ENCODE measurements at regions not wholly inside any gene's neighbourhood (a gene's known extent, or its start where the extent isn't known, plus 50 kb on each side); places are given as distances from the start of the nearest gene placed in this dataset.

DNA sequence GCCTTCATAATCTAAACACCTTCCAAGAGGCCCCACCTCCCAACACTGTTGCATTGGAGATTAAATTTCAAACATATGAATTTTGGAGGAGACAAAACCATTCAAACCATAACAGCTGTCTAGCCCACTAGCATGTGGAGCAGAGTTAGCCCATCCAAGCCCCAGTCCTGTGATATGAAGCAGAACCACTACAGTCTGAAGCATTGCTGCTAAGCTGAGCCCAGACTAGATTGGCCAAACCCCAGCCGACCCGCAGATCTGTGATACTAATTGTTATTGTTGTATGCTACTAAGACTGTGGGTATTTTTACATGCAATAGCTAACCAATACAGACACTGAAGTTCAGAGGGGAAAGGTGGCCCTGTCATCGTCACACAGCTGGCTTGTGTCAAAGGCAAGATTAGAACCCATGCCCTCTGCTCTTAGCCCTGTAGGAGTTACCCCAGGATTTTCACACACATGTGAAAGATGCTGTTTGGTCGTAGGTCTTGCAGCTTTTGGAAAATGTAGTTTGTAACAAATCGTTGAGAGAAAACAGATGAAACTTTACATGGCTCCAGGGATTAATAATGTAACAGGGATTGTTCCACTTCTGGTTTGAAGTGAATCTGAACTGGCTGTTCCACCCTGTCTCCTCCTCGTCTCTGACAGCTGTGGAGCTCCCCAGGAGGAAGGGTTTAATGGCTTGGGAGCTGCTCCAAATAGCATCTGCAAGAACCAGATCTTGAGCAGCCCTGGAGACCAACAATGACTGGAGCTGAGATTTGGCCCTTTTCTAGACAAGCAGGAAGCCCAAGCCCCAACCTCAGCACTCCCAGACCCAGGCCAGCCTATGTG lies 517.5 kb downstream of the MID1IP1 start:
- intact Hi-C loops (cut with micrococcal nuclease): no loop called here

DNA sequence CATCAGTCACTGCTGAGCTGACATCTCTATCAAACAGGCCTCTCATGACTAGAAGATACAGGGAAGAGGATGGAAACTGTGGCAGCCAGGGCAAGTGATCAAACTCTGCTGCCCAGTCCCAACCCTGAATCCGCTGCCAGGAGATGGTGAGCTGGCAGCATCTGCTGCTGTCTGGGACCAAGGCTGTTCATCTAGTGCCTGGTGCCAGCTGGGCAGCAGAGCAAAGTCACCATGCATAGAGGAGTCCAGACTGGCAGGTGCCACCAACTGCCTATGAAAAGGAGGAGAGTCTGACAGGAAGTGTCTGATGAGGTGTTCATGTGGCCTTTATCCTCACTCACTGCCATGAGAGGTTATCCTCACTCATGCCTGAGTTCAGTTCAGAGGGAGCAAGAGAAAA lies 518.9 kb downstream of the MID1IP1 start:
- intact Hi-C loops (cut with micrococcal nuclease): no loop called here

DNA sequence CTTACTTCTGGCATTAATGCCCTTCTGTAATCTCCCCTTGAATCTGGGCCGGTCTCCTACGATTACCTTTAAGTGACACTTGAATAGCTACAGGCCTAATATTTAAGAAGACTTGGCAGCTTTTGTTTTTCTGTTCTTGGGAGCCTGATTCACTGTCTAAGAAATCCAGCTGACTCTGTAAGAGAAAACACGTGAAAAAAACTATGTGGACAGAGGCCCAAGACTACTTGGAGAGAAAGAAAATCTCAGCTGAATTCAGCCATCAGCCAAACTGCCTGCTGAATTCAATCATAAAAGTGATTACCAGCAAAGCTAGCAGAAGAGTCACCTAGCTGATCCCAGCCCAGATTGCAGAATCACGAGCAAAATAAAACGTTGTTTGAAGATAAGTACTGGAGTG lies 521.2 kb downstream of the MID1IP1 start:
- intact Hi-C loops (cut with micrococcal nuclease): no loop called here

DNA sequence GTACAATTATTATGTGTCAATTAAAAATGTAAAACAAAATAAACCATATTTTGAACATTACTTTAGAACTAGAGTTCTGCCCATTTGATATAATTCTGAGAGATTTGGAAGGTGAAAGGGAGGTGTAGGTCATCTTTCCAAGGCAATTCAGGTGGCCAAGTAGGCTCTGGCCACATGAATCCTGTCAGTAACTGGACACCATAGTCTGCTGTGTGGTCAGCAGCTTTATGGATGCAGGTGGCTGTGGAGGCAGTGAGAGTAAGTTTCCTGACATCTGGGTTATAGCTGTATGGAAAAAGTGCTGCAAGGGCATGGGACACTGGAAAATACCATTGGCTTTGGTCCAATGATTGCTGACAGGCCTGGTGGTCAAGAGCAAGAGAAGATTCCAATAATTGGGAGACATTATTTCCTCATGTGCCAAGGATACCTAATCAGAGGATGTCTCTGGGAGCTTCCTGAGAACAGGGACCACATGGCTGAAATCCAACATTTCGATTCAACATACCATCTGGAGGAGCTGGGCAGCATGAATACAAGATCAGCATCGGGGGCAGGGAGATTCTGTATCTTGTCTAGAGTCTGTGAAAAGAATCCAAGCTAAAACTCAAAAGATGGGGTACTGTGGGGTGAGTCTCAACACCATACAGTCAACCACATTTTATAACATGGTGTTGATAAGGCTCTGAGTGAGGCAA lies 523.1 kb downstream of the MID1IP1 start:
- intact Hi-C loops (cut with micrococcal nuclease): no loop called here

DNA sequence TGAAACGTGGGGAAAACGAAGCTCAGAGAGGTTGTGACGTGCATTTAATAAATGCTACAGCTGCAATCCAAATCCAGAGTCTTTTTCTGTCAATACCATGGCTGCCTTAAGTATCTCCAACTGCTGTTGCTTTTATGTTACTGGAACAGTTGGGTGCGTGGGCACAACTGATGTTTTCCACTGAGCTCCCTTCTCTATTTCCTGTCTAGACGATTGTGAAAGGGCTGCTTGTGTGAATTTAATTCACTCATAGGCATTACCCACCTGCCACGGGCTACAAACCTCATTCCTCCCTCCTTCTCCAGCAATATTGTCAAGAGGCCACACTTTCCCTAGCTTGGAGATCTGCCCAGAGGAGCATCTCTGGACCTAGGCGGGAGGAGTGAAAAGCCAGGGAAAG lies 526.0 kb downstream of the MID1IP1 start:
- intact Hi-C loops (cut with micrococcal nuclease): loop anchor here (2.0 to 5.0 kb wide), 2 partner anchors 16 to 65 kb away; no protein-coding TSS in a partner anchor

DNA sequence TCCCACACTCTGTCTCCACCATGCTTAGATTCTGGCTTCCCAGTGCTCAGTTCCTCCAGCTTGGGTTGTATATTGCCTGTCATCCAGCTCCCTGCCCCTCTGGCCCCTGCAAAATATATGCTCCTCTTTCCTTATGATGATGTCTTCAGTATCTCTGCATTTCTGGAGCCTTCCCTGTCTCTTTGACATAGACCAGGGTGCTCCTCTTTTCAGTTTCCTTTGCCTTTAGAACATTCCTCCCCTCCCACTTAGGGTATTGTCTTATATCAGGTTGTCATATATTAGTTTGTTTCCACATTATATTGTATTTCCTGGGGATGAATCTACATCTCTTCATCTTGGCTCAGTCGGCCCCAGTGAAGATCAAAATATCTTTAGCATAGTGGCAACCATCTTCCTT lies 526.4 kb downstream of the MID1IP1 start:
- intact Hi-C loops (cut with micrococcal nuclease): loop anchor here (2.0 to 5.0 kb wide), 2 partner anchors 17 to 65 kb away; no protein-coding TSS in a partner anchor

DNA sequence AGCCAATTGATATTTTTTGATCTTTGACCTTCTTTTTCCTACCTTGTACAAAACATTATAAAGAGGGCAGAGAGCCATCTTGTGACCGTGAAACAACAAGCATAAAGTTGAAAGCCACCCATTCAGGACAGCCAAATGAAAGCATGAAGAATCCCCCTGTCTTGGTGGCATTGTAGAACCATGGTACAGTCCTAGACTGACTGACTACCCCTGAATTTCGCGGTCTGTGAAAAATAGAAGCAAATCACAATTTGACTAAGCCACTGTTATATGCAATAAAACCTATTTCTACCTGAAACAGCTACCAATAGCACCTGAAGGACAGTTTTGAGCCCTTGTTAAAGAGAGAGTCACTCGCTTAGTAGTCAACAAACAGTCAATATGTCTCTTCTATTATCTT lies 527.4 kb downstream of the MID1IP1 start:
- intact Hi-C loops (cut with micrococcal nuclease): loop anchor here (5.0 kb wide), 1 partner anchor 66 kb away; no protein-coding TSS in a partner anchor

DNA sequence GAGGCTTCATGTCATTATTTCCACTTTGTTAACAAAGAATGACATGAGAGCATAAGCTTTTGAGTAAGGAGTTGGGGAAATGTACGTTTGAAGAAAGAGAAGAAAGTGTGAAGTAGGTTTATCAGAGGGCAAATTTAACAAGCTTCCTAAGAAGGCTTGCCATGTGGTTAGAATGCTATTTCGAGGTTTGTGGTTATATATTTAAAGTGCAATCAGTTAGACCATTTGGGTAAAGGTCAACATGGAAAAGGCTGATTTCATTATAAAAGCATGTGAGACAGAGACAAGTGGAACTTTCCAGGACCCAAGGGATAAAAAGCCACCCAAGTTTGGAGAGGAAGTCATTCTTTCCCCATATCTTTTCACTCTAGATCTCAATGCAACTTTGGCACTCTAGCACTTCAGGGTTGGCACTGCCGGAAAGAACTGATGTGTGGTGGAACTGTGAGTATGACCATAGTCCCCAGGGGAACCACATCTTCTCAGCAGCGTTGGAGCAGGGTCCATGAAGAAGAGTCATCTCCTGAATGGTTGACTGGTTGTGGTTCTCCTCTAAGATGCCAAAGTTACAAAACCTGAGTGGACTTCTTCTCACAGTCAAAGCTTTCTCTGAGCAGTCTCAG lies 529.9 kb downstream of the MID1IP1 start:
- intact Hi-C loops (cut with micrococcal nuclease): loop anchor here (10.0 kb wide), 3 partner anchors 114 to 526 kb away; partner anchors contain the start of gene MID1IP1

DNA sequence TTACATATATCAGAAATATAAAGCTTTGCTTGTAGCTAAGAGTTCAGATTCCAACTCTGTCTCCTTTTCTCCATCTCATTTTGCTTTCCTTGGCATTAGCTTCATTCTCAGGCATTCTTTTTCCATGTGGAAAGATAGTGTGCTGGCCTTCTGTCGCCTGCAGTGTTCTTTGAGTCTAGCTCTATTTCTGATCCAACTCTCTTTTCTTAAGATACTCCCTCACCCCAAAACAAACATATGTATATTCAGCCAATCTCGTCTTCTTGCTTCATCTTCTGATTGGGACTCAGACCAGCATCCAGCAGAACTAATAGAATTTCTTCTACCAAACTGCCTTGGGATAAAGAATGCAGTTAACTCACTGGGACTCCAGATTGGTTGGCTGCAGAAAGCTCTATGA lies 532.2 kb downstream of the MID1IP1 start:
- intact Hi-C loops (cut with micrococcal nuclease): loop anchor here (10.0 kb wide), 3 partner anchors 111 to 529 kb away; partner anchors contain the start of gene MID1IP1

DNA sequence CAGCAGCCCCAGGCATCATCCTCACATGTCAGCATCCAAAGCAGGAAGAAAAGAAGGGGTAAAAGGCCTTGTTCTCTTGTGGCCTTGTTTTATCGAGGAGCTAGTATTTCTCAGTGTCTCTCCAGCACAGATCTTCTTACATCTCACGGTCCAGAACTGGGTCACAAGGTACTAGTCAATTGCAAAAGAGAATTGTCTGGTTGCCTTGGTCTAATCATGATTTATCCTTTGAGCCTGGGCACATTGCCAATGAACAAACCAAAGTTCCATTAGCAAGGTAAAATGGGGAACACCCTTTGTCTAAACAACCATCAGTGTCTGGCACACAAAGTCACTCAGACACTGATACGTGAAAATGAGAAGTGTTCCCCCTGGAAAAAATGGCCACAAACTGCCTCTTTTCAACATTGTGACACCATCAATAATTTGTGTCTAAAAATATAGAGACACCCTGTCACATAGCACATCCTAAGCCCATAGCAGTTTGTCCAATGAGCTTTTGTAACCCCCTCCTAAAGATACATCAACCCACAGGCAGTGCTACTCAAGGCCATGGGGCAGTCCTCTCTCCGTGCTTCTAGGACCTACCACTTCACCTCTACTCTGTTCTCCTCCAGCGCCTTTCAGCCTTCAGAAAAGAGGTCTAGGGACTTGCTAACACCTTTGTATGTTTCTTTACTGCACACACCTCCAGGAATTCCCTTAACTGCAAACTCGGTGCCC lies 534.4 kb downstream of the MID1IP1 start:
- intact Hi-C loops (cut with micrococcal nuclease): loop anchor here (10.0 kb wide), 3 partner anchors 109 to 531 kb away; partner anchors contain the start of gene MID1IP1

DNA sequence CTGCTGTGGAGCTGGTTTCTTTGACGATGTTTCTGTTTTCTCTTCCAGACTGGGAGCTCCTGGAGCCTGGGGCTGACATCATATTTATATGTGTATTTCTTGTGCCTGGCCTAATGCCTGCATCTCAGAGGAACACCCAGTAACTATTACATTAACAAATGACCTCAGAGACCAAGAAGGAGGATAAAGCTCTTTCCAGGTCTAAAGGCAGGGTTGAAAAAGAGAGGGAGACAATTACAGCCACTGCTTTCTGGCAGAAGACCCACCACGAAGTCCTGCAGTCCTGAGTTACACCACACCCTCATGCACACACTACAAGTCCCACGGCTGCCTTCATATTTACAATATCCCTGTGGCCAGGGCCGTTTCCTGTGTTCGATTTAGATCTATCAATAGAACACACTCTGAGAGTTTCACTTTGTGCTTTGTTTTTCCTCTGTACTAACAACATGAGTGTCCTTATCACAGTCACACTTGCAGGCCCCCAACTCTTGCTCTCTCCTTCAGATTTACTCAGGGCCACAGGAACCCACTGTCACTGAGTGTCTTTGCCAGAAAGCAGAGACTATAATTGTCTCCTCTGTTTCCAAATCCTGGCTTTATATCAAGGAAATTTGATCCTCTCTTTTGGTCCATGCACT lies 535.5 kb downstream of the MID1IP1 start:
- intact Hi-C loops (cut with micrococcal nuclease): loop anchor here (10.0 kb wide), 3 partner anchors 108 to 532 kb away; partner anchors contain the start of gene MID1IP1

DNA sequence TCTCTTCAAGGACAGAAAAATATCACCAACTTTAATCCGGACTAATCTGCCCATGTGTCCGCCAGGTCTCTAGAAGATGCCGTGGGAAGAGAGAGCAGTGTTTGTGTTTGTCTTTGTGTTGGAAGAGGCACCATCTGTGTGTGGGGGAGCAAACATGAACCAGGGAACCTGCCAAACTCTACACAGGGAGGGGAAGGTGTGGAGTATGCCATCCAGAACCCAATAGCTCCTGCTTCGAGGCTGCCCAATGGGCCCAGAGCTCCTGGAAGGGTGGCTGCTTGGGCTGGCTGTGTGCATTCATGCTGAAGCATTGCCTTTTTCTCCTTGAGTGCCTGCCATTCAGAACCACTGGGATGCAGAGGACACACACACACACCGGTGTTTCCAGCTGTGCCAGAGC lies 536.2 kb downstream of the MID1IP1 start:
- intact Hi-C loops (cut with micrococcal nuclease): loop anchor here (10.0 kb wide), 3 partner anchors 107 to 533 kb away; partner anchors contain the start of gene MID1IP1

DNA sequence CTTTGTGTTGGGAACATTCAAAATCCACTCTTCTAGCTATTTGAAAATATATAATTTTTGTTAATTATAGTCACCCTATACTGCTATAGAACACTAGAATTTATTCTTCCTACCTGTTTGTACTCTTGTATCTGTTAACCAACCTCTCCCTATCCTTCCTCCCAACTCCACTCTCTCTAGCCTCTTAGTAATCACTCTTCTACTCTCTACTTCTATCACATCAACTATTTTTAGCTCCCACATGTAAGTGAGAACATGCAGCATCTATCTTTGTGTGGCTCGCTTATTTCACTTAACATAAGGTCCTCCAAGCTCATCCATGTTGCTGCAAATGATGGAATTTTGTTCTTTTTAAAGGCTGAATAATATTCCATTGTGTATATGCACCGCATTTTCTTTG lies 537.3 kb downstream of the MID1IP1 start:
- intact Hi-C loops (cut with micrococcal nuclease): loop anchor here (10.0 kb wide), 3 partner anchors 106 to 534 kb away; partner anchors contain the start of gene MID1IP1

DNA sequence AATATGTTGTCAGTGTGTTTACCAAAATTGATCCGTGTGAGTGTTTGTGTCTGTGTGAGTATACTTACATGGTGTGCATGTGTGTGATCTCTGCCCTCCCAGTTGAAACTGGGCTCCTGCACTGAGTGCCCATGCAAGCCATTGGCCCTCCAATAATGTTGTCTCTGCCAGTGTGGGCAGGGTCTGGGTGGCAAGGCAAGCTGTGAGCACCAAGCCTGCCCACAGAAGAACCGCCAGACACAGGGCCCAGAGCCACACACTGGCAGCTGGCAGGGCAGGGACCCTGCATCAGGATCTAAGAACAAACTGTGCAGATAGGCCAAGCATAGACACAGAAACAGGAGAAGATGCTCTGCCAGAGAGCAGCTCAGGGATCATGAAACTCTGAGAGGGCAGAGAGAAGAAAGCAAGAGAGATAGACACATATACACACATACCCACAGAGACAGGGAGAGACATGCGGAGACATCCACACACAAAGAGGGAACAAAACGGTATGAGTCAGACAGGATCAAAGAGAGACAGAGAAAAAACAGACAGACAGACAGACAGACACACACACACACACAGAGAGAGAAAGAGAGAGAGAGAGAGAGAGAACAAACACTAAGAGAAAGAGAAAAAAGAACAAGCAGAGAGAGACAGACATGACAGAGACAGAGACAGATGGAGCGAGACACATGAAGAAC lies 555.0 kb downstream of the MID1IP1 start:
- intact Hi-C loops (cut with micrococcal nuclease): no loop called here

DNA sequence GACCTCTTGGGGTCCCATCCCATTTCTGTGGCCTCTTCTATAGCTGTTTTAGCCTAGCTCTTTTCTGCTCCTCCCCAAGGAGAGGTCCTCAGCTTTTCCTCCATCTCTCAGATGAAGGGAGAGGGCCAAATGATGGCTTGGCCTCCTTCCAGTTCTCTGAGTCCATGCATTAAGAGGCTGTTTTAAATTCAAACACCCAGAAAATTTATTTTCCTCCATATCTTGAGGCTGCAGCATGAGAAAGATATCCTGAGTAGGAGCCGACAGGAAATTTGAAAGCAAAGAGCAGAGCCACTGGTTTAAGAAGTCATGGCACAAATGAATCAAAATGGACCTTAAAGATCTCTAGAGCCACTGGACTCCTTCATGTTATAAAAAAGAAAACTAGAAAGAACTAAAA lies 558.8 kb downstream of the MID1IP1 start:
- intact Hi-C loops (cut with micrococcal nuclease): no loop called here

DNA sequence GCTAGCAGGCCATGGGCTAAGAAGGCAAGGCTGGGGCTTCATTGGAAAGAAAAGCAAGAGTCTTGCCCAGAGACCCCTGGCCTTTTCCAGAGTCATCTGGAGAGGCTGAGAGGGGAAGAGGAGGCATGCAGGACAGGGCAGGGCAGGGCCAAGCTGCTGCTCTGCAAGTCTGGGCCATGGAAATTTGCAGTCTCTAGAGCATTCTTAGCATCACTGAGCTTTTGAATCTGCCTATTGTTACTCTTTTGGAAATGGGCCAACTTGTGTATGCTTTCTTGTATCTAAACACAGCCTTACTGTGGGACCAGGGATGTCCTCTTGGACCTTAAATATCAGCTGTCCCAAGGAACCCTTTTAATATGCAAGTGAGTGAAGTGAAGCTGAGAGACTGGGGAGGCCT lies 560.5 kb downstream of the MID1IP1 start:
- intact Hi-C loops (cut with micrococcal nuclease): no loop called here

DNA sequence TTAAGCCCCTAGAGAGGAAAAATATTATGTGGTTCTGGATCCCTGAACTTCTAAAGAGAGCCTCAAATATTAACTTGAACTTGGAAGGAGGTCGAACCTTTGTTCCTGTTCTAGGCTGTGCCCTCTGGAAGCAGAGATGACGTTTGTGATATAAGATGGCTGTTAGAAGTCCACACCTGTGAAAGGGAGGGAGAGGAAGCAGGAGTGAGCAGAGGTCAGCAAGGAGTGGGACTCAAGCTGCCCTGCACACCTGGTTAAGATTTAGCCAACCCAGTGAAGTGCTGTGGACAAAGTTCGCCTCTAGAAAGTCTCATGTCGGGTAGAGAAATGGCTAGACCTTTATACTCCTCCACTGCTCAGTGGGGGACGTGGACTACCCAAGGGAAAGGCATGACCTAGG lies 566.2 kb downstream of the MID1IP1 start:
- intact Hi-C loops (cut with micrococcal nuclease): no loop called here

DNA sequence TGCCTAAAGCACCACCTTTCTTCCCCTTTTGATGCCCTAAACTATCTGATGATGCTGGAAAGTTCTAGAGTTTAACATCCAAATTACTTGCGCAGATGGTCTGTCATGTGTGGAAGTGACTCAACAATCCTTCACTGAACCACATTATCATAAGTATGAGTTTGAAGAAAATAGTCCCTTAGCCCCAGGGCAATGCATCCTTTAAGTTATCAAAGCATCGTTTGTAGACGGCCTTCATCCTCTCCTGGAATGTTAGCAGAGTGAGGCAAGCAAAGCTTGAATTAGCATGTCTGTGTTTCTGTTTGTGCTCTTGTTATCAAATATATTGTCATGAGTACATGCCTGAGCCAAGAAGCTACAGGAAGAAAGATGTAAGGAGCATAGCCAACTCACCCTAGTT lies 570.9 kb downstream of the MID1IP1 start:
- intact Hi-C loops (cut with micrococcal nuclease): no loop called here

DNA sequence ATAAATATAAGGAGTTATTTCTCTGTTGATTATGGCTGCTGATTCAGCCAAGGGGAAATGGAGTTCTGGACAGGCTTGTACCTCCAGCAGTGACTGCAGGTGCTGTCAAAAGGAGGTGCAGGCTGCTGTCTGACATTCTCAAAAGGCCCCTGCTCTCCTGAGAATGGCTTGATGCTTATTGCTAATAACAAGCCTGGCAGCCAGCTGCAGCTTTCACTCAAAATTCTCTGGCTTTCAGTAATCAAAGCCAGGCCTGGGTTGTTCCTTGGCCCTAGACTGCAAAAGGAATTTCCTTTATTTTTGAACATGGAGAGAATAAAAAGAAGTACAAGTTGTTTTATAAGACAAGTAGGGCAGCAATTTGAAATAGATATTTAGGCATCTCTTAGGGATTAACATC lies 575.9 kb downstream of the MID1IP1 start:
- intact Hi-C loops (cut with micrococcal nuclease): no loop called here

DNA sequence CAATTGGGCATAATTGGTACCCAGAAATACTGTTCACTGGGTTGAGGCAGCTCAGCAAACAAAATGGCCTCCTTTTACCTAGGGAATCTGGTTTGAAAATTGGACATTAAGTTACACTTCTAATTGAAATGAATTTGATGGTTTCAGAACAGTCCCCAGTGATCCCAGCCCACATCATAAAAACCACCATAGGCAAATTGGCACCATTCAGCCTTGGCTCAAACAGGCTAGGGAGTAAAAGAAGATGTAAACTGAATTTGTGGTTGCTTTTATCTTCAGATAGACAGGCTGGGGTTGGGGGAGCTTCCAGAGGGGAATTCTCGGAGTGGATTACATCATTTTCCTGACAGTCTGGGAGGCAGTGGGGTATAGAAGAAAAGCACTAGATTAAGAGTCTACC lies 576.5 kb downstream of the MID1IP1 start:
- intact Hi-C loops (cut with micrococcal nuclease): no loop called here
